ENCODE measurements at regions not wholly inside any gene's neighbourhood (a gene's known extent, or its start where the extent isn't known, plus 50 kb on each side); places are given as distances from the start of the nearest gene placed in this dataset.

DNA sequence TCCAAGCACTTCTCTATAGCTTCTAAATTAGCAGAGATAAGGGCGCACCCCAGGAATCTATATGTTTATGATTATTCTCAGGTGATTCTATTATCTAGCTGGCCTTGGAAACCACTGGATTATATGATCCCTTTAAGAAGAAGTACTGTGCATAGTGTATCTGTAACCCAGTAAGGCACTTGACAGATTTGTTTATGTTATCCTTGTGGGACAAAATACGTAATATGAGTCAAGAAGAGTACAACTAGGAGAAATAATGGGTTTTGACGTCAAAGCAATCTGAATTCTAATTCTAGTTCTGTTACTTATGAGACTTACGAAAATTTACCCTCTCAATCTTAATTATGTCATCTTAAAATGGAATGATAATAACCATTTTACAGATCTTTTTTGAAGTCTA is 259.6 kb upstream of the NAV3 start:
- no peak for DNase-seq (ENCODE audit: low read depth)
- TF ChIP-seq, protein P1, sequence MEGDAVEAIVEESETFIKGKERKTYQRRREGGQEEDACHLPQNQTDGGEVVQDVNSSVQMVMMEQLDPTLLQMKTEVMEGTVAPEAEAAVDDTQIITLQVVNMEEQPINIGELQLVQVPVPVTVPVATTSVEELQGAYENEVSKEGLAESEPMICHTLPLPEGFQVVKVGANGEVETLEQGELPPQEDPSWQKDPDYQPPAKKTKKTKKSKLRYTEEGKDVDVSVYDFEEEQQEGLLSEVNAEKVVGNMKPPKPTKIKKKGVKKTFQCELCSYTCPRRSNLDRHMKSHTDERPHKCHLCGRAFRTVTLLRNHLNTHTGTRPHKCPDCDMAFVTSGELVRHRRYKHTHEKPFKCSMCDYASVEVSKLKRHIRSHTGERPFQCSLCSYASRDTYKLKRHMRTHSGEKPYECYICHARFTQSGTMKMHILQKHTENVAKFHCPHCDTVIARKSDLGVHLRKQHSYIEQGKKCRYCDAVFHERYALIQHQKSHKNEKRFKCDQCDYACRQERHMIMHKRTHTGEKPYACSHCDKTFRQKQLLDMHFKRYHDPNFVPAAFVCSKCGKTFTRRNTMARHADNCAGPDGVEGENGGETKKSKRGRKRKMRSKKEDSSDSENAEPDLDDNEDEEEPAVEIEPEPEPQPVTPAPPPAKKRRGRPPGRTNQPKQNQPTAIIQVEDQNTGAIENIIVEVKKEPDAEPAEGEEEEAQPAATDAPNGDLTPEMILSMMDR (IDR thresholded peaks at IDR 0.05; ENCODE audit: low read depth, low read length, missing control alignments): no peak
- no peak overlapping the region for H3K4me3 ChIP-seq (ENCODE audit: low read depth, low read length)

DNA sequence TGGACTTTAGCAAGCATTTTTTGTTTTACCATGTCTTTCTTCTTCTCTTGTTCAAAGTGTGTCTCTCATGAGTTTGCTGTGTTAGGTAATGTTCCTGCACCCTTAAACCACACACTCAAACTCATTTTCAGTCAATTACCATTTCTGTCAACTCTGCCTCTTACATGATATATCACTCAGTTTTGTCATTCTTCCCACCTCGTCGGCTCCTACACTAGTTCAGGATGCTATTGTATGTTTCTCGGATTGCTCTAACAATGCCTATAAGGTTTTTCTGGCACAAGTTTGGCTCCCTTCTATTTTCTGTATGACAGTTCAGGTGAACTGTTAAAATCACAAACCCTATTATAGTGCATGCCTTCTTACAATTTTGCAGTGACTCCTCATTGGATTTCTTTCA is 260.8 kb upstream of the NAV3 start:
- no peak overlapping the region for H3K4me3 ChIP-seq (ENCODE audit: low read depth, low read length)

DNA sequence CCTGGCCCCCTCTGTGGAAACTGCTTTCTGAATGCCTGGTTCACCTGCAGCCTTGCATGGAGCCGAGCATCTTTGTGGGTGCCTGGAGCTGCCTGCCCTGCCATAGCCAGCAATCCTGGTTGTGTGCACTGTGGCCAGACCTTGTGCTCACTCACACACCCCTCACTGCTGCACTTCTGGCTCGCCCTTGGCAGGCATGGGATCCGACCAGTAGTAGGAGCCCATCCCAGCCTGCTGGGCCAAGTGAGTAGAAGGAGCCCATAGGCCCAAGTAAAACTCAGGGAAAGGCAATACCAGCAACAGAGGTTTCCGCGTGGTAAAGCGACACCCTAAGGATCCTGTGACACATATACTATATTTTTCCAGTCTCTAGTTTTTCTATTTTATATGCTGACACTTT is 270.0 kb upstream of the NAV3 start:
- H3K4me3 ChIP-seq (ENCODE audit: low read depth, low read length): no peak overlapping the region
- TF ChIP-seq, protein P1 (IDR thresholded peaks at IDR 0.05; ENCODE audit: low read depth, low read length, missing control alignments): no peak
- DNase-seq (ENCODE audit: low read depth): no peak

More for the DNA sequence above, 260.8 kb upstream of the NAV3 start:
- TF ChIP-seq, protein P1 (IDR thresholded peaks at IDR 0.05; ENCODE audit: low read depth, low read length, missing control alignments): no peak
- DNase-seq (ENCODE audit: low read depth): no peak

DNA sequence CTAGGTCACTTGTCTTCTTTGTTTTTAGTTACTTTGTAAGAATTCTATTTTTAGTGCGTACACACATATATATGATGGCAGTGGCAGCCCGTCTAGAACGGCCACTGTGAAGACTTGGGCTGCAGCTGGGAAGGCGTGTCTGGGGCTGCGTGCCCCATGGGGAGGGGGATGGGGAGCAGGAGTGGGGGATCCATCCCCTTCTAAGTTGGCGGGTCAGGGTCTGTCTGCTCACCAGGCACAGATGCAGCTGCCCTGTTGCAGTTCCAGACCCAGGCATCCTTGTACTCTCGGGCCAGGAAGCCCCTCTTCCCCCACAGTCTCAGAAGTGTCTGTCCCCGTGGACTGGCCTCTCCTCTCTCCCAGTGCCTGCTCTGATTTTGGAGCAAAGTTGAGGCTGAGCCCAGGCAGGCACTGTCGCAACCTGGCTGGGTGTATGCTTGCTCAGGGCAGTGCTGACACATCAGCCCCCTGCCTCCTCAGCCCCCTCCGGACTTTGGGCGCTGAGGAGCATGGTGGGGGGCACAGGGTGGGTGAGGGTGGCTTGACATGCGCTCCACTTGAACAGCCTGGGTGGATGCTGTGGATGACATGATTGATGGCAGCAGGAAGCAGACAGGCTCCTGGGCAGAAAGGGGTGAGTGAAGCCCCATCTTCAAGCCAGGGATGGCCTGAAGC is 271.2 kb upstream of the NAV3 start:
- DNase-seq (ENCODE audit: low read depth): no peak
- H3K4me3 ChIP-seq (ENCODE audit: low read depth, low read length): no peak overlapping the region

DNA sequence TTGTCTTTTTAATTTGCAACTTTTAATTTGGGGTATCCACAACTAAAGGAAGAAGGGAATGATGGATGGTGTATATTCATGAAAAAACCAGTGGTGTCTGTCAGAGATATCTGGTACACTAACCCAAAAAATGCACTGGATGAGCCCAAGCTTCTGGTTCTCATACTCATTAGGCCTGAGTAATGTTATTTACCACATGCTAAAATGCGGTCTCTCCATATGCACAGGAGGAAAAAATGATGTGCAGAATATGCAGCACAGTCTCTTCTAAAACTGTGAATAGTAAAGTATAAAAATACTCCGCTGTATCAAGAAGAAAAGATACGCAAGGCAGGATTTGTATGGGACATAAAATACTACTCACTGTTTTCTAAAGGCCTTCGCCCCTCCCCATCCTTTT is 275.6 kb upstream of the NAV3 start:
- H3K4me3 ChIP-seq (ENCODE audit: low read depth, low read length): no peak overlapping the region
- DNase-seq (ENCODE audit: low read depth): no peak
- TF ChIP-seq, protein P1 (IDR thresholded peaks at IDR 0.05; ENCODE audit: low read depth, low read length, missing control alignments): no peak

More for the DNA sequence above, 271.2 kb upstream of the NAV3 start:
- TF ChIP-seq, protein P1 (IDR thresholded peaks at IDR 0.05; ENCODE audit: low read depth, low read length, missing control alignments): no peak

DNA sequence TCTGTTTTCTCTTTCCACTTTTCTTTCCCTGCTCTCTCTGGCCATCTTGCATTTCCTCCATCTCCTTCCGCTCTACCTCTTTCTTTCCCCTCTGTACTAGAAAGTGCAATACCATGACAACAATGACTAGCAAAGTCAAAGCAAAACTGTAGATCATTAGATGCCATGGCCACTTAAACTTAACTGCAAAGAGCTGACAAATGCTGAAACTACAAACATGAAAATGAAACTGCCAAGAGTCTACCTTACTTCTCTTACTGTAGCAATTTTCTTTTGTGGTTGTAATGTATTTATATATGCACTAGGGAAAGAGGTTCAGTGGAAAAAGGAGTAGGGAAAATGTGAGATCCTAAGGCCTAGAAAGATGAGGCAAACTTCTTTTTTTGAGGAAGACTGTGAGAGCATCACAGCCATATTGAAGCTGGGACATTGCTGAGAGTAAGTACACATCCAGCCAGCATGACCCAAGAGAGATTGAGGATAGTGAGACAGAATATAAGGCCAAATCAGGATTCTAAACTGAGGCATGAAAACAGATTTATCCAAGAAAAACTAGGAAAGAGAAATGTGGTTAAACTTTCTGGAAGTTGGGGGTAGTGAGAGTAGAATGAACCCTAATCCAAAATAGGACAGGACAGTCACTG is 276.6 kb upstream of the NAV3 start:
- no peak overlapping the region for H3K4me3 ChIP-seq (ENCODE audit: low read depth, low read length)
- TF ChIP-seq, protein P1 (IDR thresholded peaks at IDR 0.05; ENCODE audit: low read depth, low read length, missing control alignments): no peak
- DNase-seq (ENCODE audit: low read depth): peak; percentile 44
